GM18517 (cell line): ENCODE measurements at regions not wholly inside any gene's neighbourhood (a gene's known extent, or its start where the extent isn't known, plus 50 kb on each side); places are given as distances from the start of the nearest gene placed in this dataset.
"Not testable (repeated sequence)": the region's sequence is repeated elsewhere in the genome, so short reads cannot be mapped to it uniquely, and the experiment has no call there.

ENCODE experiments used
- ATAC-seq: cut with Tn5 transposase; IDR thresholded peaks from one replicate; pipeline ENCODE4 v1.9.1; 2021; ENCODE audit warnings: mild to moderate bottlenecking, moderate library complexity; ENCODE audit not compliant: unreplicated experiment

DNA sequence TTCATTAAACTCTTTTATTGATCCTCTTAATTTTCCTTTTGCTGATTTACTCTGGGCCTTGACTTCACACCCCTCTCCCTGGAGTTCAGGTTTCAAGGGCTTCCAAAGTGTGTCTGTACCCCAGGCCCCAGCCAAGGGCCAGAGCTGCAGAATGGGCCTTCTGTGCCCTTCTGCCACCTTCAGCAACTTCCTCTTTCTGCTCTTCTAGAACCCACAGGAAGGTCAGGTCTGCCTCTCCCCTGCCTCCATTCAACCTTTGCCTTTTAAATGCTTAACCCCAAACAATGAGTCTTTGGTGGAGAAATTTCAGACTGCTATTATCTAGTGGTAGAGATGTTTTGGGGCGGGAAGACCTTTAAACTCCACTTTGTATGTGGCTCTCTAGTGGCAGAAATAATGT lies 63.1 kb downstream of the TSN start:
- no peak for ATAC-seq

GRCh38 chr2:121819846-121820245 lies 64.4 kb downstream of the TSN start:
- ATAC-seq: no peak

DNA sequence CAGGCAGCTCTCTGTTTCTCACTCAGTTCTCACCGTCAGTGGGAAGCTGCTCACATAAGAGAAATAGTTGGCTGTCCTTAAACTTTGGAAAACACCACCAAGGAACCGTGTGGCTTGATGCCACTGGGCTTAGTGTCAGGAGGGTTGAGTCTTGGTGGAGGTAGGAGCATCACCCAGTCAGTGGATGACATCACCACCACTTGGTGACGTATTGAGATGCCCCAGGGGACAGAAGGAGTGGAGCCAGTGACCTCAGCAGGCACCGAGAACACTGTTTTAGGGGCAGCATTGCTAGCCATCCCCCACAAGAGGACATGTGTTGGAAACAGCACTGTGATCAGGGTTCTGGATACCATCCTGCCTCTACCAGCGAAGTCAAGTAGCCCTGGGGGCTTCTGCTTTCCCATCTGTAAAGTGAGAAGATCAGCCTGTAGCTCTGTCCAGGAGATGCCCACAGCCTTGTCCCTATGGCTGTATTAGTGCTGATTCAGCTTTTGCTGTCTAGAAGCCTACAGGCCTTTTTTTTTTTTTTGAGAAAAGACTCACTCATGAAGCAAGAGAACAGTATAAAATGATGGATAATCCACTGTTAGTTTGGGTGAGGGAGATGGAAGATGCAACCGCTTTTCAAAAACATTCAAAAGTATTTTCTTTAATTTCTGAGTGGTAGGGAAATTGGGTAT lies 66.2 kb downstream of the TSN start:
- ATAC-seq: no peak

- ATAC-seq: no peak
Measured at GRCh38 chr2:121824264-121824663, 68.8 kb downstream of the TSN start.

- no peak for ATAC-seq
Measured at GRCh38 chr2:121825003-121825950, 69.8 kb downstream of the TSN start.

DNA sequence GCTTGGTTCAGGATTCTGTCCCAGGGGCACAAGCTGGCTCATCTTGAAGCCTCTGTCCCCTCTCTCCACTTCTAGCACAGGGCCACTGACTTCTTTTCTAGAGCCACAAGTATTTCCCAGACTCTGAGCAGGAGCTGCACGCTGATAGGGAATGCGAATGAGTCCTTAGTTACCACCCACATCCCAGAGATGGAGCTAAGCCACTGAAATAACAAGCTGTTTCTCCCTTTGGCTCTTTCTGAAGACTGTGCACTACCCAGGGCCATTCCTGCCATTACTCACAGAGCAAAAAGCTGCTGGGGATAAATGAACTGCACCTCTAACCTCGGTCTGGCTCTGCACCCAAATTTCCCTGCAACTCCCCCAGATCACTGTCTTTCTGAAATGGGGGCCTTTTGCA lies 70.6 kb downstream of the TSN start:
- no peak for ATAC-seq

GRCh38 chr2:121828281-121828731 lies 72.9 kb downstream of the TSN start:
- no peak for ATAC-seq

- no peak for ATAC-seq
Measured at GRCh38 chr2:121830809-121831208, 75.4 kb downstream of the TSN start.

DNA sequence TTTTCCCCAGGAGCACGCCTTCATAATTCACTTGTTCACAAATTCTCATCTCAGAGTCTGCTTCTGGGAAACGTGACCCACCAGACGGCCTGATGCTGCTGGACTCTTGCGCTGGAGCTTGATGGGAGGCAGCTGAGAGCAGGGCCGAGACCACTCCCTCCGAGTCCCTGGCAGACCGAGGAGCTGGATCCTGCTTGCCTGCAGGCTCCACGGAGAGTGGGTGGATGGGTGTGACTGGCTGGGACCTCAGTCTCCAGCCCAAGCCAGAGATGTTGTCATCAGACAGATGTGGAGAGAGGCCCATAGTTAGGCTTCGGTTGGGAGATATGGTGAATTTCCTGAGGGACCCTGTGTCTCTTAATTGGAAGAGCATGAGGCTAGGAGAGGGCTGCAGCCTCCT lies 76.4 kb downstream of the TSN start:
- no peak for ATAC-seq

DNA sequence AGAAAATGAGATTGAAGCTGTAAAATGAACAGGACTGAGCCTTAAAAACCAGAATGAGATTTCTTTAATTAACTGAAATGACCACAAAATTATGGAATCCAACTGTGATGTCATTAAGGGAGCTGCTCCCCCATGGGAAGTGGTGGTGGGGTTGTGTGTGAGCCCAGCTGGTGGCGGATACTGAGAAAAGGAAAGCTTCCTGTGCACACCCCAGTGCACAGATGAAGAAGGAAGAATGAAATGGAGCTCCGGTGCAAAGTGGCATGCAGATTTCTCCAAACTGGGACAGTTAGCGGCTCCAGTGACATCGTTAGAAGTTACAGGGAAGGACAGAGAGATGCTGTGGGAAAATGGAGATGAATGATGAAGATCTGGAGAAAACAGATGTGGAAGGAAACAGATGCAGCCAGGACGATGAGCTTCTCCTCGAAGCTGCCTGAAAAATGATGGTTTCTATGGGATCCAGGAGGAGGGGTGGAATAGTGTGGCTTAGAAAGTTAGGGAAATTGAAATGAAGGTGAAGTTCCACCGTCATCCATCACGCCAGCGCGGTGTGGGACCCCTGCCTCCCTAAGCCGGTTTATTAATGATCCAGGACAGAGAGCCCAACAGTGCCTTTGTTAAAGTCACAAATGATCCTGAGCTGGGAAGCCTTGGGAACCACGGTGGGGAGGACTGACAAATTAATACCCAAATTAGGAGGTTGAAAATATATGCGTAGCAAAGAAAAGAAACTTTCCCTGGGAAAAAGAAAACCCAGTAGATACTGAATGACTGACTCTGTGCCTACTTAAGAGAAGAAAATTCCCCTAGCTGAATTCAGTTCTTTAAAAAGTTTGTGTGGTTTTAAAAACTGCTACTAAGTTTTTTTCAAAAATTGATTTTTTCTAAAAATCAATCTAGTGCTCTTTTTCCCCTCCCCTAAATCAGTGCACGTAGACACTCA lies 77.2 kb downstream of the TSN start:
- ATAC-seq: no peak

GRCh38 chr2:121833358-121833723 lies 77.9 kb downstream of the TSN start:
- ATAC-seq: no peak

DNA sequence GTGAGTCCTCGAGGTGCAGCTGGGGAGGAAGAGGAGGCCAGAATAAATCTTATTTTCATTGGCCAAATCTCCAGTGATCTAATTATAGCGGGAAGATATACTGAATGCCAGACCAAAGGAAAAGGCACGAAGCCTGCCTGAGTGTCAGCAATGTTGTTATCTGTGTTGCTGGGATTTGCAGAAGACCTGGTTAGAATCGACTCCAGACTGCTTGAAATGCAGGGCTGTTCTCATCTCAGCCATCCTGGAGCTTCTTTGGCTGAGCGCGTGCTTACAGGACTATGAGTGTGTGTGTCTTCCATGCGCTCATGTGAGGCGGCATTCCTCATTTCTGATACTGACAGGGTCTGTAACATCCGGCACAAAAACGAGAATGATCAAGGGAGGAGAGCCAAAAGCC lies 81.2 kb downstream of the TSN start:
- no peak for ATAC-seq

GRCh38 chr2:121837591-121837990 lies 82.1 kb downstream of the TSN start:
- ATAC-seq: no peak

DNA sequence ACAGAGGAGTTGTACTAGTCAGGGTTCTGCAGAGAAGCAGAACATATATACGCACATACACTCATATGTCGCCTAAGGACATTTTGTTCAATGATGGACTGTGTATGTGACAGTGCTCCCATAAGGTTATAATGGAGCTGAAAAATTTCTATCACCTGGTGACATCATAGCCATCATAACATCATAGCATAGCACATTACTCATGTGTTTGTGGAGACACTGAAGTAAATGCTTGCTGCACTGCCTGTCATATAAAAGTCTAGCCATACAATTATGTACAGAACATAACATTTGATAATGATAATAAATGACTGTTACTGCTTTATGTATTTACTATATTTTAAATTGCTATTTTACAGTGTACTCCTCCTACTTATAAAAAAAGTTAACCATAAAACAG lies 83.1 kb downstream of the TSN start:
- no peak for ATAC-seq

GRCh38 chr2:121839584-121839983 lies 84.1 kb downstream of the TSN start:
- ATAC-seq: no peak

GRCh38 chr2:121849236-121849635 lies 93.8 kb downstream of the TSN start:
- no peak for ATAC-seq

GRCh38 chr2:121853149-121853548 lies 97.7 kb downstream of the TSN start:
- ATAC-seq: not testable (repeated sequence)

DNA sequence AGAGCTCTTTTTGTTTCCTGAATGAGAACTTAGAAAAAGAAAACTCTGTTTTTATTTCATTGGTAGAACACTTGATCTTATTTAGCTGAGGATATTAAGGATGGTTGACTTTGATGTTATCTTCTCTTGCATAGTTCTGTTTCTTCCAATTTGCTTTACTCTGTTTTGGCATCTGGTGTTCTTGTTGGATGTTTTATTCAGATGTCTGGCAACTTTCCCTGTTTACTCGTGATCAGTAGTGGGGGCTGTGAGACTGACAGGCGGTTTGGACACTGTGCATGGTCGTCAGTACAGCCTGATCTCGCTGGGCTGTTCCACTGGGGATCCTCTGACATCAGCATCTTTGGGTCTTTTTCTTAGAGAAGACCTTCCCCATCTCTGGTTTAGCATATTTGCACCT lies 100.1 kb downstream of the TSN start:
- ATAC-seq: no peak

GRCh38 chr2:121856360-121856759 lies 100.9 kb downstream of the TSN start:
- ATAC-seq: no peak

- ATAC-seq: no peak
Measured at GRCh38 chr2:121858369-121858768, 102.9 kb downstream of the TSN start.

- no peak for ATAC-seq
Measured at GRCh38 chr2:121858847-121859246, 103.4 kb downstream of the TSN start.
